Sigmoid colon (tissue), 6 donors: ENCODE measurements at regions not wholly inside any gene's neighbourhood (a gene's known extent, or its start where the extent isn't known, plus 50 kb on each side); places are given as distances from the start of the nearest gene placed in this dataset.

ENCODE experiments used
- DNase-seq: peaks from one replicate; pipeline ENCODE4 v3.0.0-alpha.2; 2019
- H3K27ac ChIP-seq, 4 donors: fragments of 200-600 bp; sonication (generic); one replicate each; pipeline ENCODE4 v1.5.1; 2016 to 2019; ENCODE audit warnings: mild to moderate bottlenecking in 1 of 4
- H3K27me3 ChIP-seq, 3 donors: fragments of 200-600 bp; sonication (generic); one replicate each; pipeline ENCODE4 v1.5.1; 2019; ENCODE audit warnings: mild to moderate bottlenecking in 1 of 3
- H3K36me3 ChIP-seq, 4 donors: fragments of 200-600 bp; sonication (generic); one replicate each; pipeline ENCODE4 v1.5.1; 2016 to 2019
- H3K4me1 ChIP-seq, 4 donors: fragments of 200-600 bp; sonication (generic); one replicate each; pipeline ENCODE4 v1.5.1; 2017 to 2019
- H3K4me3 ChIP-seq, 4 donors: fragments of 200-600 bp; sonication (generic); one replicate each; pipeline ENCODE4 v1.5.1; 2017 to 2019; ENCODE audit warnings: mild to moderate bottlenecking in 2 of 4, moderate library complexity in 1 of 4
- H3K9me3 ChIP-seq, 4 donors: fragments of 200-600 bp in 3 of 4; sonication (generic) in 3 of 4; one replicate each; pipeline versions ENCODE4 v1.5.1 to v1.6.1; 2013 to 2019
- CTCF ChIP-seq, 4 experiments: fragments of 450-650 bp in 3 of 4; fragments of 200-600 bp in 1 of 4; IDR thresholded peaks; one replicate each; pipeline ENCODE4 v1.5.1; 2016 to 2019; ENCODE audit warnings: antibody characterized with exemption in 4 of 4, mild to moderate bottlenecking in 3 of 4, moderate library complexity in 2 of 4
- EP300 ChIP-seq, 4 donors: sonication (generic); formaldehyde crosslinking; IDR thresholded peaks; one replicate each; pipeline ENCODE4 v1.6.1; 2017; ENCODE audit warnings: antibody characterized with exemption in 4 of 4
- POLR2A ChIP-seq, 2 donors: fragments of 450-650 bp; IDR thresholded peaks; one replicate each; pipeline ENCODE4 v1.6.1; 2016; ENCODE audit warnings: antibody characterized with exemption in 2 of 2, mild to moderate bottlenecking in 2 of 2, moderate library complexity in 2 of 2
- POLR2AphosphoS5 ChIP-seq, 4 donors: sonication (generic); formaldehyde crosslinking; IDR thresholded peaks; one replicate each; pipeline ENCODE4 v1.6.1; 2017; ENCODE audit warnings: antibody characterized with exemption in 4 of 4
- WGBS, 2 donors: extraction: QIAGEN DNeasy Blood & Tissue Kit; methylation state at CpG; one replicate each; pipeline ENCODE4 v1.1.7; 2013; 5-methylcytosine and 5-hydroxymethylcytosine counted together
- intact Hi-C: fragments of 100-400 bp; cut with DNase I; formaldehyde crosslinking; loops from one replicate; pipeline ENCODE4 v1.15.1; 2023
- donor health status: healthy with polysubstance abuse.
- donor health status: healthy.

GRCh38 chr20:55882910-55883309 is 122.4 kb downstream of the CBLN4 start:
- 11 to 62% methylated on average over 3 of the region's 3 CpGs for WGBS, 2 donors
- H3K36me3 ChIP-seq = no peaks in the 10 kb centered on the region
- TF ChIP-seq CTCF (IDR thresholded peaks at IDR 0.05) (no peak), POLR2AphosphoS5 (IDR thresholded peaks at IDR 0.05) (no peak), EP300 (IDR thresholded peaks at IDR 0.05) (no peak)
- intact Hi-C loops = no loop called here
- no peak overlapping the region for H3K27ac ChIP-seq
- DNase-seq = no peak
- H3K9me3 ChIP-seq = no peaks in the 10 kb centered on the region
- H3K27me3 ChIP-seq = no peaks in the 10 kb centered on the region
- peaks cover 0 to 5% (median 0%) of the 10 kb centered on the region in 4 donors for H3K4me1 ChIP-seq
- no peak overlapping the region for H3K4me3 ChIP-seq

- TF ChIP-seq EP300 (IDR thresholded peaks at IDR 0.05) = no peak
- no peak for TF ChIP-seq POLR2AphosphoS5 (IDR thresholded peaks at IDR 0.05)
- TF ChIP-seq POLR2A (IDR thresholded peaks at IDR 0.05) = no peak
- no peak for TF ChIP-seq CTCF (IDR thresholded peaks at IDR 0.05)
- Histone ChIP-seq H3K36me3 (no peaks in the 10 kb centered on the region), H3K27ac (no peak overlapping the region), H3K4me3 (no peak overlapping the region), H3K4me1 (peaks cover 0 to 5% (median 0%) of the 10 kb centered on the region in 4 donors), H3K9me3 (no peaks in the 10 kb centered on the region), H3K27me3 (no peaks in the 10 kb centered on the region)
- DNase-seq = no peak
- intact Hi-C loops = no loop called here
- WGBS, 2 donors = 59 to 88% methylated on average over 1 of the region's 1 CpG
These were observed 123.0 kb downstream of the CBLN4 start for GRCh38 chr20:55882286-55882685.

- intact Hi-C loops = no loop called here
These were observed 124.1 kb downstream of the CBLN4 start for GRCh38 chr20:55881204-55881603.

GRCh38 chr20:55880361-55880760 is 125.0 kb downstream of the CBLN4 start:
- no peak for DNase-seq
- Histone ChIP-seq H3K9me3 (no peaks in the 10 kb centered on the region), H3K36me3 (no peaks in the 10 kb centered on the region), H3K27me3 (no peaks in the 10 kb centered on the region), H3K4me3 (no peak overlapping the region), H3K4me1 (peaks cover 0 to 5% (median 0%) of the 10 kb centered on the region in 4 donors), H3K27ac (no peak overlapping the region)
- TF ChIP-seq POLR2AphosphoS5 (IDR thresholded peaks at IDR 0.05) (no peak), POLR2A (IDR thresholded peaks at IDR 0.05) (no peak), EP300 (IDR thresholded peaks at IDR 0.05) (no peak), CTCF (IDR thresholded peaks at IDR 0.05) (no peak)
- intact Hi-C loops = no loop called here
- WGBS, 2 donors = 12 to 61% methylated on average over 4 of the region's 4 CpGs

More at GRCh38 chr20:55881204-55881603, 124.1 kb downstream of the CBLN4 start:
- Histone ChIP-seq H3K27ac (no peak overlapping the region), H3K9me3 (no peaks in the 10 kb centered on the region), H3K4me3 (no peak overlapping the region), H3K27me3 (no peaks in the 10 kb centered on the region), H3K36me3 (no peaks in the 10 kb centered on the region), H3K4me1 (peaks cover 0 to 5% (median 0%) of the 10 kb centered on the region in 4 donors)
- DNase-seq = no peak
- 18 to 63% methylated on average over 4 of the region's 4 CpGs for WGBS, 2 donors
- TF ChIP-seq POLR2A (IDR thresholded peaks at IDR 0.05) (no peak), CTCF (IDR thresholded peaks at IDR 0.05) (no peak), EP300 (IDR thresholded peaks at IDR 0.05) (no peak), POLR2AphosphoS5 (IDR thresholded peaks at IDR 0.05) (no peak)

GRCh38 chr20:55855052-55855451 is 150.3 kb downstream of the CBLN4 start:
- WGBS, 2 donors = 88 to 93% methylated on average over 1 of the region's 1 CpG
- peaks cover 0 to 4% (median 2%) of the 10 kb centered on the region in 4 donors for H3K9me3 ChIP-seq
- H3K27me3 ChIP-seq = no peaks in the 10 kb centered on the region
- intact Hi-C loops = no loop called here
- no peak for DNase-seq
- no peaks in the 10 kb centered on the region for H3K36me3 ChIP-seq
- H3K27ac ChIP-seq = no peak overlapping the region
- H3K4me1 ChIP-seq = no peaks in the 10 kb centered on the region
- TF ChIP-seq EP300 (IDR thresholded peaks at IDR 0.05) (no peak), CTCF (IDR thresholded peaks at IDR 0.05) (no peak), POLR2A (IDR thresholded peaks at IDR 0.05) (no peak), POLR2AphosphoS5 (IDR thresholded peaks at IDR 0.05) (no peak)
- no peak overlapping the region for H3K4me3 ChIP-seq
